ENCODE measurements at regions not wholly inside any gene's neighbourhood (a gene's known extent, or its start where the extent isn't known, plus 50 kb on each side); places are given as distances from the start of the nearest gene placed in this dataset.
"Not testable (repeated sequence)": the region's sequence is repeated elsewhere in the genome, so short reads cannot be mapped to it uniquely, and the experiment has no call there.

- CTCF ChIA-PET = no interaction called here
Measured at GRCh38 chr10:2772135-2772534, 295.2 kb upstream of the PFKP start.

GRCh38 chr10:2767293-2767692, 300.1 kb upstream of the PFKP start:
- H3K27ac Mint-ChIP-seq; H3K36me3 Mint-ChIP-seq (ENCODE audit: low read depth); H3K27me3 ChIP-seq (ENCODE audit: control insufficient read depth in 1 of 2, insufficient read depth in 2 of 2, low read length in 2 of 2); intact Hi-C loops (cut with DNase I, micrococcal nuclease); H3K36me3 ChIP-seq (ENCODE audit: insufficient read depth, low read length); POLR2A ChIA-PET; H3K4me1 ChIP-seq (ENCODE audit: insufficient read depth, low read length); H3K4me3 Mint-ChIP-seq; H3K4me1 Mint-ChIP-seq (ENCODE audit: low read depth); ATAC-seq (ENCODE audit: poor library complexity); CTCF ChIA-PET; H3K9me3 Mint-ChIP-seq; H3K4me3 ChIP-seq (ENCODE audit: low read length); DNase-seq; H3K27ac ChIP-seq (ENCODE audit: low read depth in 1 of 2, low read length in 2 of 2): not testable (repeated sequence)
- H3K9me3 ChIP-seq (ENCODE audit: control insufficient read depth in 1 of 2, insufficient read depth in 1 of 2, low read length in 2 of 2) = peaks cover 0 to 12% of the 10 kb centered on the region in 2 experiments
- peaks cover 22% of the 10 kb centered on the region for H3K27me3 Mint-ChIP-seq

More at GRCh38 chr10:2772135-2772534, 295.2 kb upstream of the PFKP start:
- DNase-seq (no peak), ATAC-seq (ENCODE audit: poor library complexity) (no peak)
- Histone ChIP-seq H3K4me1 (ENCODE audit: insufficient read depth, low read length) (no peaks in the 10 kb centered on the region), H3K27me3 (ENCODE audit: control insufficient read depth in 1 of 2, insufficient read depth in 2 of 2, low read length in 2 of 2) (no peaks in the 10 kb centered on the region), H3K27ac (ENCODE audit: low read depth in 1 of 2, low read length in 2 of 2) (no peak overlapping the region), H3K4me3 (ENCODE audit: low read length) (no peak overlapping the region), H3K36me3 (ENCODE audit: insufficient read depth, low read length) (no peaks in the 10 kb centered on the region), H3K9me3 (ENCODE audit: control insufficient read depth in 1 of 2, insufficient read depth in 1 of 2, low read length in 2 of 2) (peaks cover 0 to 8% of the 10 kb centered on the region in 2 experiments)
- H3K9me3 Mint-ChIP-seq = no peaks in the 10 kb centered on the region
- peaks cover 5% of the 10 kb centered on the region for H3K27me3 Mint-ChIP-seq
- H3K4me3 Mint-ChIP-seq = no peak overlapping the region
- no peak overlapping the region for H3K27ac Mint-ChIP-seq
- POLR2A ChIA-PET = no interaction called here
- no peaks in the 10 kb centered on the region for H3K36me3 Mint-ChIP-seq (ENCODE audit: low read depth)
- H3K4me1 Mint-ChIP-seq (ENCODE audit: low read depth) = no peaks in the 10 kb centered on the region
- intact Hi-C loops (cut with DNase I, micrococcal nuclease) = no loop called here
- TF ChIP-seq CTCF (IDR thresholded peaks at IDR 0.05) = no peak

- ChIA-PET CTCF (no interaction called here), POLR2A (no interaction called here)
- H3K36me3 ChIP-seq (ENCODE audit: insufficient read depth, low read length) = no peaks in the 10 kb centered on the region
- H3K9me3 ChIP-seq (ENCODE audit: control insufficient read depth in 1 of 2, insufficient read depth in 1 of 2, low read length in 2 of 2) = peaks cover 0 to 12% of the 10 kb centered on the region in 2 experiments
- ATAC-seq (ENCODE audit: poor library complexity) (no peak), DNase-seq (no peak)
- no peaks in the 10 kb centered on the region for H3K4me1 Mint-ChIP-seq (ENCODE audit: low read depth)
- peaks cover 27% of the 10 kb centered on the region for H3K27me3 Mint-ChIP-seq
- no peak overlapping the region for H3K4me3 ChIP-seq (ENCODE audit: low read length)
- H3K27ac ChIP-seq (ENCODE audit: low read depth in 1 of 2, low read length in 2 of 2) = no peak overlapping the region
- no peak for TF ChIP-seq CTCF (IDR thresholded peaks at IDR 0.05)
- H3K27me3 ChIP-seq (ENCODE audit: control insufficient read depth in 1 of 2, insufficient read depth in 2 of 2, low read length in 2 of 2) = peaks cover 0 to 5% of the 10 kb centered on the region in 2 experiments
- H3K36me3 Mint-ChIP-seq (ENCODE audit: low read depth) = no peaks in the 10 kb centered on the region
- H3K4me1 ChIP-seq (ENCODE audit: insufficient read depth, low read length) = no peaks in the 10 kb centered on the region
- intact Hi-C loops (cut with DNase I, micrococcal nuclease) = no loop called here
- H3K9me3 Mint-ChIP-seq = peaks cover 3% of the 10 kb centered on the region
- no peak overlapping the region for H3K4me3 Mint-ChIP-seq
- no peak overlapping the region for H3K27ac Mint-ChIP-seq
Measured at GRCh38 chr10:2761971-2762370, 305.4 kb upstream of the PFKP start.

- H3K9me3 ChIP-seq (ENCODE audit: control insufficient read depth in 1 of 2, insufficient read depth in 1 of 2, low read length in 2 of 2) = peaks cover 0 to 7% of the 10 kb centered on the region in 2 experiments
- H3K36me3 Mint-ChIP-seq (ENCODE audit: low read depth) = no peaks in the 10 kb centered on the region
- H3K27me3 Mint-ChIP-seq = peaks cover 27% of the 10 kb centered on the region
- no peak overlapping the region for H3K4me3 ChIP-seq (ENCODE audit: low read length)
- no peaks in the 10 kb centered on the region for H3K4me1 Mint-ChIP-seq (ENCODE audit: low read depth)
- no peak for TF ChIP-seq CTCF (IDR thresholded peaks at IDR 0.05)
- CTCF ChIA-PET = no interaction called here
- no peak for ATAC-seq (ENCODE audit: poor library complexity)
- no peaks in the 10 kb centered on the region for H3K4me1 ChIP-seq (ENCODE audit: insufficient read depth, low read length)
- H3K9me3 Mint-ChIP-seq = peaks cover 3% of the 10 kb centered on the region
- DNase-seq = no peak
- H3K27me3 ChIP-seq (ENCODE audit: control insufficient read depth in 1 of 2, insufficient read depth in 2 of 2, low read length in 2 of 2) = peaks cover 0 to 5% of the 10 kb centered on the region in 2 experiments
- POLR2A ChIA-PET = no interaction called here
- H3K4me3 Mint-ChIP-seq = no peak overlapping the region
- intact Hi-C loops (cut with DNase I, micrococcal nuclease) = no loop called here
- H3K27ac Mint-ChIP-seq = no peak overlapping the region
- no peak overlapping the region for H3K27ac ChIP-seq (ENCODE audit: low read depth in 1 of 2, low read length in 2 of 2)
- no peaks in the 10 kb centered on the region for H3K36me3 ChIP-seq (ENCODE audit: insufficient read depth, low read length)
Measured at GRCh38 chr10:2761311-2761710, 306.0 kb upstream of the PFKP start.
